ENCODE measurements at regions not wholly inside any gene's neighbourhood (a gene's known extent, or its start where the extent isn't known, plus 50 kb on each side); places are given as distances from the start of the nearest gene placed in this dataset.

GRCh38 chr2:106581328-106581727 lies 94.2 kb downstream of the CD8B2 start:
- intact Hi-C loops (cut with micrococcal nuclease), result loop anchor here (5.0 to 10.0 kb wide), 5 partner anchors 317 to 1294 kb away; no protein-coding TSS in a partner anchor
- CTCF ChIA-PET, result interaction anchor here (1.3 to 2.0 kb wide), 2 partner anchors 18 to 38 kb away, joined by 3 to 45 read pairs; no protein-coding TSS in a partner anchor
- Histone ChIP-seq H3K9ac (ENCODE audit: low read length) (no peak overlapping the region), H3K9me3 (ENCODE audit: control insufficient read depth in 1 of 2, insufficient read depth in 1 of 2, low read depth in 1 of 2, low read length in 2 of 2) (no peaks in the 10 kb centered on the region), H3K4me1 (ENCODE audit: control insufficient read depth in 1 of 2, insufficient read depth in 2 of 2, low read length in 2 of 2) (peaks cover 4 to 11% of the 10 kb centered on the region in 2 experiments; a peak in 3 of 4 replicates), H3K27me3 (ENCODE audit: insufficient read depth, low read length) (0 out of 2 replicates have a peak, but pooled peaks cover 5% of the 10 kb centered on the region), H2AFZ (ENCODE audit: low read depth, low read length, poor library complexity, severe bottlenecking) (peak overlapping the region; percentile 19), H3K79me2 (ENCODE audit: insufficient read depth, low read length) (no peaks in the 10 kb centered on the region), H3K4me2 (ENCODE audit: low read length) (peak overlapping the region; percentile 81), H4K20me1 (ENCODE audit: insufficient read depth) (no peaks in the 10 kb centered on the region), H3K36me3 (ENCODE audit: control insufficient read depth in 1 of 2, insufficient read depth in 2 of 2, low read length in 2 of 2) (no peaks in the 10 kb centered on the region), H3K9me2 (ENCODE audit: insufficient read depth) (no peaks in the 10 kb centered on the region), H3K27ac (ENCODE audit: low read depth, low read length) (no peak overlapping the region), H3K4me3 (replicated peaks in 1 of 2; ENCODE audit: low read depth in 1 of 2, low read length in 2 of 2) (no peak overlapping the region)
- DNase-seq (ENCODE audit: low read depth, low spot score) (no peak), ATAC-seq (no peak)
- no TSS peak for BruUV-seq (replicated peaks)
- POLR2A ChIA-PET, result no interaction called here
- RAD21 ChIA-PET (ENCODE audit: low non-redundant PET in 1 of 2, low total read pairs in 2 of 2, uncharacterized antibody in 2 of 2, unreplicated experiment in 2 of 2), result interaction anchor here in 1 of 2 experiments (1.7 kb wide), 1 partner anchor 39 kb away, joined by 7 read pairs; no protein-coding TSS in a partner anchor
- TF ChIP-seq REST (IDR thresholded peaks at IDR 0.05; ENCODE audit: low read depth) (no peak), MAX (IDR thresholded peaks at IDR 0.05) (no peak), JUND (IDR thresholded peaks at IDR 0.05) (no peak), TCF7L2 (IDR thresholded peaks at IDR 0.05; ENCODE audit: borderline replicate concordance, extremely low read depth, insufficient read depth, insufficient read length) (no peak), ZFX (IDR thresholded peaks at IDR 0.05) (no peak), FOSL1 (IDR thresholded peaks at IDR 0.05; ENCODE audit: low read depth) (no peak), SP1 (IDR thresholded peaks at IDR 0.05; ENCODE audit: low read depth) (no peak), SIN3A (IDR thresholded peaks at IDR 0.05; ENCODE audit: low read depth) (no peak), CEBPB (IDR thresholded peaks at IDR 0.05; ENCODE audit: low read depth) (no peak), ELF1 (IDR thresholded peaks at IDR 0.05; ENCODE audit: borderline replicate concordance, low read depth) (no peak), EZH2phosphoT487 (IDR thresholded peaks at IDR 0.05; ENCODE audit: borderline replicate concordance) (no peak), POLR2A (IDR thresholded peaks at IDR 0.05; ENCODE audit: borderline replicate concordance, extremely low read depth, insufficient read depth, insufficient read length) (no peak), YY1 (IDR thresholded peaks at IDR 0.05; ENCODE audit: extremely low read depth, insufficient replicate concordance, low read depth, low read length) (no peak), ZNF274 (IDR thresholded peaks at IDR 0.05; ENCODE audit: low read depth, low read length) (no peak), SRF (IDR thresholded peaks at IDR 0.05; ENCODE audit: low read depth) (no peak), CBX3 (IDR thresholded peaks at IDR 0.05; ENCODE audit: low read depth) (no peak), RAD21 (IDR thresholded peaks at IDR 0.05; ENCODE audit: low read depth) (no peak)
- TF ChIP-seq, protein P1, sequence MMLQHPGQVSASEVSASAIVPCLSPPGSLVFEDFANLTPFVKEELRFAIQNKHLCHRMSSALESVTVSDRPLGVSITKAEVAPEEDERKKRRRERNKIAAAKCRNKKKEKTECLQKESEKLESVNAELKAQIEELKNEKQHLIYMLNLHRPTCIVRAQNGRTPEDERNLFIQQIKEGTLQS (IDR thresholded peaks at IDR 0.05), result no peak
- TF ChIP-seq, protein P2, sequence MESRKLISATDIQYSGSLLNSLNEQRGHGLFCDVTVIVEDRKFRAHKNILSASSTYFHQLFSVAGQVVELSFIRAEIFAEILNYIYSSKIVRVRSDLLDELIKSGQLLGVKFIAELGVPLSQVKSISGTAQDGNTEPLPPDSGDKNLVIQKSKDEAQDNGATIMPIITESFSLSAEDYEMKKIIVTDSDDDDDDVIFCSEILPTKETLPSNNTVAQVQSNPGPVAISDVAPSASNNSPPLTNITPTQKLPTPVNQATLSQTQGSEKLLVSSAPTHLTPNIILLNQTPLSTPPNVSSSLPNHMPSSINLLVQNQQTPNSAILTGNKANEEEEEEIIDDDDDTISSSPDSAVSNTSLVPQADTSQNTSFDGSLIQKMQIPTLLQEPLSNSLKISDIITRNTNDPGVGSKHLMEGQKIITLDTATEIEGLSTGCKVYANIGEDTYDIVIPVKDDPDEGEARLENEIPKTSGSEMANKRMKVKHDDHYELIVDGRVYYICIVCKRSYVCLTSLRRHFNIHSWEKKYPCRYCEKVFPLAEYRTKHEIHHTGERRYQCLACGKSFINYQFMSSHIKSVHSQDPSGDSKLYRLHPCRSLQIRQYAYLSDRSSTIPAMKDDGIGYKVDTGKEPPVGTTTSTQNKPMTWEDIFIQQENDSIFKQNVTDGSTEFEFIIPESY (IDR thresholded peaks at IDR 0.05; ENCODE audit: extremely low read depth, insufficient replicate concordance, low read length), result no peak

Data from HCT116 (cell line).